Sigmoid colon (tissue), 6 donors: ENCODE measurements at regions not wholly inside any gene's neighbourhood (a gene's known extent, or its start where the extent isn't known, plus 50 kb on each side); places are given as distances from the start of the nearest gene placed in this dataset.

Source experiments
- DNase-seq: peaks from one replicate; pipeline ENCODE4 v3.0.0-alpha.2; 2019
- H3K27ac ChIP-seq, 4 donors: fragments of 200-600 bp; sonication (generic); one replicate each; pipeline ENCODE4 v1.5.1; 2016 to 2019; ENCODE audit warnings: mild to moderate bottlenecking in 1 of 4
- H3K27me3 ChIP-seq, 3 donors: fragments of 200-600 bp; sonication (generic); one replicate each; pipeline ENCODE4 v1.5.1; 2019; ENCODE audit warnings: mild to moderate bottlenecking in 1 of 3
- H3K36me3 ChIP-seq, 4 donors: fragments of 200-600 bp; sonication (generic); one replicate each; pipeline ENCODE4 v1.5.1; 2016 to 2019
- H3K4me1 ChIP-seq, 4 donors: fragments of 200-600 bp; sonication (generic); one replicate each; pipeline ENCODE4 v1.5.1; 2017 to 2019
- H3K4me3 ChIP-seq, 4 donors: fragments of 200-600 bp; sonication (generic); one replicate each; pipeline ENCODE4 v1.5.1; 2017 to 2019; ENCODE audit warnings: mild to moderate bottlenecking in 2 of 4, moderate library complexity in 1 of 4
- H3K9me3 ChIP-seq, 4 donors: fragments of 200-600 bp in 3 of 4; sonication (generic) in 3 of 4; one replicate each; pipeline versions ENCODE4 v1.5.1 to v1.6.1; 2013 to 2019
- CTCF ChIP-seq, 4 experiments: fragments of 450-650 bp in 3 of 4; fragments of 200-600 bp in 1 of 4; IDR thresholded peaks; one replicate each; pipeline ENCODE4 v1.5.1; 2016 to 2019; ENCODE audit warnings: antibody characterized with exemption in 4 of 4, mild to moderate bottlenecking in 3 of 4, moderate library complexity in 2 of 4
- EP300 ChIP-seq, 4 donors: sonication (generic); formaldehyde crosslinking; IDR thresholded peaks; one replicate each; pipeline ENCODE4 v1.6.1; 2017; ENCODE audit warnings: antibody characterized with exemption in 4 of 4
- POLR2A ChIP-seq, 2 donors: fragments of 450-650 bp; IDR thresholded peaks; one replicate each; pipeline ENCODE4 v1.6.1; 2016; ENCODE audit warnings: antibody characterized with exemption in 2 of 2, mild to moderate bottlenecking in 2 of 2, moderate library complexity in 2 of 2
- POLR2AphosphoS5 ChIP-seq, 4 donors: sonication (generic); formaldehyde crosslinking; IDR thresholded peaks; one replicate each; pipeline ENCODE4 v1.6.1; 2017; ENCODE audit warnings: antibody characterized with exemption in 4 of 4
- WGBS, 2 donors: extraction: QIAGEN DNeasy Blood & Tissue Kit; methylation state at CpG; one replicate each; pipeline ENCODE4 v1.1.7; 2013; 5-methylcytosine and 5-hydroxymethylcytosine counted together
- intact Hi-C: fragments of 100-400 bp; cut with DNase I; formaldehyde crosslinking; loops from one replicate; pipeline ENCODE4 v1.15.1; 2023
- donor health status: healthy with polysubstance abuse.
- donor health status: healthy.

- intact Hi-C loops = no loop called here
These were observed 514.9 kb upstream of the CLINT1 start for GRCh38 chr5:158373608-158374395.

GRCh38 chr5:158369241-158369640 lies 510.3 kb upstream of the CLINT1 start:
- no peaks in the 10 kb centered on the region for H3K4me1 ChIP-seq
- no peak overlapping the region for H3K27ac ChIP-seq
- H3K9me3 ChIP-seq = no peaks in the 10 kb centered on the region
- 74 to 81% methylated on average over 4 of the region's 4 CpGs for WGBS, 2 donors
- no peak for DNase-seq
- intact Hi-C loops = no loop called here
- H3K27me3 ChIP-seq = no peaks in the 10 kb centered on the region
- H3K4me3 ChIP-seq = no peak overlapping the region
- no peak for TF ChIP-seq CTCF (IDR thresholded peaks at IDR 0.05)
- TF ChIP-seq EP300 (IDR thresholded peaks at IDR 0.05) = no peak
- no peak for TF ChIP-seq POLR2AphosphoS5 (IDR thresholded peaks at IDR 0.05)
- no peak for TF ChIP-seq POLR2A (IDR thresholded peaks at IDR 0.05)
- H3K36me3 ChIP-seq = no peaks in the 10 kb centered on the region

More at GRCh38 chr5:158373608-158374395, 514.9 kb upstream of the CLINT1 start:
- no peak overlapping the region for H3K27ac ChIP-seq
- no peaks in the 10 kb centered on the region for H3K36me3 ChIP-seq
- H3K4me1 ChIP-seq = no peaks in the 10 kb centered on the region
- WGBS, 2 donors = 65 to 79% methylated on average over 6 of the region's 6 CpGs
- DNase-seq = no peak
- H3K4me3 ChIP-seq = no peak overlapping the region
- no peaks in the 10 kb centered on the region for H3K27me3 ChIP-seq
- TF ChIP-seq POLR2AphosphoS5 (IDR thresholded peaks at IDR 0.05) (no peak), POLR2A (IDR thresholded peaks at IDR 0.05) (no peak), CTCF (IDR thresholded peaks at IDR 0.05) (no peak), EP300 (IDR thresholded peaks at IDR 0.05) (no peak)
- peaks cover 0 to 5% (median 0%) of the 10 kb centered on the region in 4 donors for H3K9me3 ChIP-seq

GRCh38 chr5:158368686-158369085 lies 509.7 kb upstream of the CLINT1 start:
- Histone ChIP-seq H3K9me3 (no peaks in the 10 kb centered on the region), H3K27ac (no peak overlapping the region), H3K36me3 (no peaks in the 10 kb centered on the region), H3K27me3 (no peaks in the 10 kb centered on the region), H3K4me1 (no peaks in the 10 kb centered on the region), H3K4me3 (no peak overlapping the region)
- intact Hi-C loops = no loop called here
- no peak for DNase-seq
- 80 to 85% methylated on average over 4 of the region's 4 CpGs for WGBS, 2 donors
- no peak for TF ChIP-seq POLR2AphosphoS5 (IDR thresholded peaks at IDR 0.05)
- no peak for TF ChIP-seq EP300 (IDR thresholded peaks at IDR 0.05)
- TF ChIP-seq POLR2A (IDR thresholded peaks at IDR 0.05) = no peak
- no peak for TF ChIP-seq CTCF (IDR thresholded peaks at IDR 0.05)

- WGBS, 2 donors = 69 to 83% methylated on average over 4 of the region's 4 CpGs
- DNase-seq = no peak
- TF ChIP-seq EP300 (IDR thresholded peaks at IDR 0.05) (no peak), CTCF (IDR thresholded peaks at IDR 0.05) (no peak), POLR2AphosphoS5 (IDR thresholded peaks at IDR 0.05) (no peak), POLR2A (IDR thresholded peaks at IDR 0.05) (no peak)
These were observed 505.4 kb upstream of the CLINT1 start for GRCh38 chr5:158364367-158364766.

GRCh38 chr5:158354958-158355357 lies 496.0 kb upstream of the CLINT1 start:
- DNase-seq = no peak
- H3K9me3 ChIP-seq = no peaks in the 10 kb centered on the region
- H3K27ac ChIP-seq = no peak overlapping the region
- H3K4me3 ChIP-seq = no peak overlapping the region
- no peaks in the 10 kb centered on the region for H3K27me3 ChIP-seq
- no peaks in the 10 kb centered on the region for H3K36me3 ChIP-seq
- intact Hi-C loops = no loop called here
- no peaks in the 10 kb centered on the region for H3K4me1 ChIP-seq
- no peak for TF ChIP-seq EP300 (IDR thresholded peaks at IDR 0.05)
- TF ChIP-seq CTCF (IDR thresholded peaks at IDR 0.05) = no peak

More at GRCh38 chr5:158364367-158364766, 505.4 kb upstream of the CLINT1 start:
- H3K9me3 ChIP-seq = no peaks in the 10 kb centered on the region
- no peaks in the 10 kb centered on the region for H3K4me1 ChIP-seq
- no peaks in the 10 kb centered on the region for H3K36me3 ChIP-seq
- intact Hi-C loops = no loop called here
- no peak overlapping the region for H3K4me3 ChIP-seq
- H3K27ac ChIP-seq = no peak overlapping the region
- no peaks in the 10 kb centered on the region for H3K27me3 ChIP-seq
